ENCODE measurements at regions not wholly inside any gene's neighbourhood (a gene's known extent, or its start where the extent isn't known, plus 50 kb on each side); places are given as distances from the start of the nearest gene placed in this dataset.

DNA sequence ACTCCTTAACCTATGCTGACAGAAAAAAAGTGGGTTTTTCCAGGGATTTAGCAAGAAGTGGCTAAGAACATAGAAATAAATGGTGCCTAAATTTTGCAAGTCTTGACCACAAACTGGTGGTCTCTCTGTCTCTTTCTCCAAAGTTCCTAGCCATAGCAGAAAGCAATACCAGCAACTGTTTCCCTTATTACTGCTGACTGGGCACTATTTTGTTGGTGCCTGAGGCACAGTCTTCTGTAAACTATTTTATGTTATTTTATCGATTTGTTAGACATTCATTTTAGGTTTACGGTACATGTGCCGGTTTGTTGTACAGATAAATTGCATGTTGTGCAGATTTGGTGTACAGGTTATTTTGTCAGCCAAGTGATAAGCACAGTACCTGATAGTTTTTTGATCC is 234.6 kb upstream of the TECRL start:
- TF ChIP-seq, protein P1, sequence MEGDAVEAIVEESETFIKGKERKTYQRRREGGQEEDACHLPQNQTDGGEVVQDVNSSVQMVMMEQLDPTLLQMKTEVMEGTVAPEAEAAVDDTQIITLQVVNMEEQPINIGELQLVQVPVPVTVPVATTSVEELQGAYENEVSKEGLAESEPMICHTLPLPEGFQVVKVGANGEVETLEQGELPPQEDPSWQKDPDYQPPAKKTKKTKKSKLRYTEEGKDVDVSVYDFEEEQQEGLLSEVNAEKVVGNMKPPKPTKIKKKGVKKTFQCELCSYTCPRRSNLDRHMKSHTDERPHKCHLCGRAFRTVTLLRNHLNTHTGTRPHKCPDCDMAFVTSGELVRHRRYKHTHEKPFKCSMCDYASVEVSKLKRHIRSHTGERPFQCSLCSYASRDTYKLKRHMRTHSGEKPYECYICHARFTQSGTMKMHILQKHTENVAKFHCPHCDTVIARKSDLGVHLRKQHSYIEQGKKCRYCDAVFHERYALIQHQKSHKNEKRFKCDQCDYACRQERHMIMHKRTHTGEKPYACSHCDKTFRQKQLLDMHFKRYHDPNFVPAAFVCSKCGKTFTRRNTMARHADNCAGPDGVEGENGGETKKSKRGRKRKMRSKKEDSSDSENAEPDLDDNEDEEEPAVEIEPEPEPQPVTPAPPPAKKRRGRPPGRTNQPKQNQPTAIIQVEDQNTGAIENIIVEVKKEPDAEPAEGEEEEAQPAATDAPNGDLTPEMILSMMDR (IDR thresholded peaks at IDR 0.05), result no peak
- TF ChIP-seq POLR2A (IDR thresholded peaks at IDR 0.05), result no peak
